WTC11 (cell line): ENCODE measurements at regions not wholly inside any gene's neighbourhood (a gene's known extent, or its start where the extent isn't known, plus 50 kb on each side); places are given as distances from the start of the nearest gene placed in this dataset.

Experiments used
- CTCF ChIP-seq: fragments of 200-600 bp; IDR thresholded peaks from 2 replicates; pipeline ENCODE4 v1.8.0; 2022; ENCODE audit warnings: antibody characterized with exemption
- KAT7 ChIP-seq: sonication (generic); formaldehyde crosslinking; IDR thresholded peaks from 2 replicates; pipeline ENCODE4 v1.8.1; 2023; ENCODE audit warnings: missing genetic modification reagents, mild to moderate bottlenecking, borderline replicate concordance
- RELA ChIP-seq: sonication (generic); formaldehyde crosslinking; IDR thresholded peaks from 2 replicates; pipeline ENCODE4 v1.8.1; 2022; ENCODE audit warnings: missing genetic modification reagents, mild to moderate bottlenecking, borderline replicate concordance
- ZNF121 ChIP-seq: sonication (generic); formaldehyde crosslinking; IDR thresholded peaks from 2 replicates; pipeline ENCODE4 v1.8.0; 2023; ENCODE audit warnings: missing genetic modification reagents
- ZNF232 ChIP-seq: sonication (generic); formaldehyde crosslinking; IDR thresholded peaks from 2 replicates; pipeline ENCODE4 v1.8.0; 2022; ENCODE audit warnings: mild to moderate bottlenecking, missing genetic modification reagents
- ZNF416 ChIP-seq: fragments of 250-450 bp; sonication (Bioruptor Pico); IDR thresholded peaks from 2 replicates; pipeline ENCODE4 v1.9.0; 2021; ENCODE audit warnings: mild to moderate bottlenecking, inconsistent platforms

GRCh38 chr7:92904244-92905131 is 68.1 kb upstream of the CDK6 start:
- no peak for TF ChIP-seq ZNF121 (CRISPR knock-in tag)
- TF ChIP-seq ZNF416 (CRISPR knock-in tag) = no peak
- TF ChIP-seq CTCF = no peak
- TF ChIP-seq RELA (CRISPR knock-in tag) = no peak
- TF ChIP-seq ZNF232 (CRISPR knock-in tag) = no peak
- no peak for TF ChIP-seq KAT7 (CRISPR knock-in tag)
